ENCODE measurements at regions not wholly inside any gene's neighbourhood (a gene's known extent, or its start where the extent isn't known, plus 50 kb on each side); places are given as distances from the start of the nearest gene placed in this dataset.

- no peak for DNase-seq
Observed at GRCh38 chr4:20302336-20302735, 50.6 kb downstream of the SLIT2 start.

DNA sequence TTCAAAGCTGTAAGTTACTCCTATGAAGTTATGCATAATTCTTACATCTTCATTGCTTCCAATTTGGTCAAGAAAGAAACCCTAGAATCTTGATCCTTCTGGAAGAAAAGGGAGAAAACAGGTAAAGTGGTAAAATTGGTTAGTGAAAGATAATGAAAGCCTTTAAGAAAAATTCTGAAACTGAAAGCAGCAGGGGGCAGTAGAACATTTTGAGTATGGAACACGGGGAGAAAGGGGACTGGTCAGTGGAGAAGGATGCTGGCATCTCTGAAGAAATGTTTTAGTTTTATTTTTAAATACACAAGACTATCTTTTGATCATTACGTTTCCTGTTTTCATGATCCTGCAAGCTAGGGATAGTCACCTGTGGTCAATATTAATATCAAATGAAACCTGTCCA lies 54.3 kb downstream of the SLIT2 start:
- DNase-seq, result no peak

- peak; percentile 80 for DNase-seq
Observed at GRCh38 chr4:20311856-20312255, 60.2 kb downstream of the SLIT2 start.

- DNase-seq, result no peak
Observed at GRCh38 chr4:20313237-20314030, 61.7 kb downstream of the SLIT2 start.

DNA sequence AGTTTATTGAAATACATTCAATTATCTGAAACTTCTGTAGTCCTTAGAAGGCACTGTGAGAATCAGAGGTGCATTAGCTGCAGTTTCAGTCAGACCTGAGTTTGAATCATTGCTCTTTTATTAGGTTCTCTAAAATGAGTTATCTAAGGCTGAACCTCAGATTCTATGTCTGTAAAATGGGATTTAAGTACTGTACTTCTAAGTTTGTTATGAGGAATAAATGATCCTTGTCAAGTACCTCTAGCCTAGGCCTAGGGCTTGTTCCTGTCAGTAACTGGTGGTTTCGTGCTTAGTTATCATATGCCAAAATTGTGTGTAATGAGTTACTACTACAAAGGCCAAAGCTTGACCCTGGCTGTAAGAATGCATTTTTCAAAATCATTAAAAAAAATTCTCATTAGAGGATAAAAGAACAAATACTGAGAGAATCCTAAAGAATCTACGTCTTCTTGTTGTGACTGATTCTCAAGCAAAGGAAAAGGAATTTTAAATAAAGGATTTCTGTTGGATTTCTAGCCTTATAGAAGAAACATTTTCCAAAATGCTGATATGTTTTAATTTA lies 65.8 kb downstream of the SLIT2 start:
- no peak for DNase-seq

DNA sequence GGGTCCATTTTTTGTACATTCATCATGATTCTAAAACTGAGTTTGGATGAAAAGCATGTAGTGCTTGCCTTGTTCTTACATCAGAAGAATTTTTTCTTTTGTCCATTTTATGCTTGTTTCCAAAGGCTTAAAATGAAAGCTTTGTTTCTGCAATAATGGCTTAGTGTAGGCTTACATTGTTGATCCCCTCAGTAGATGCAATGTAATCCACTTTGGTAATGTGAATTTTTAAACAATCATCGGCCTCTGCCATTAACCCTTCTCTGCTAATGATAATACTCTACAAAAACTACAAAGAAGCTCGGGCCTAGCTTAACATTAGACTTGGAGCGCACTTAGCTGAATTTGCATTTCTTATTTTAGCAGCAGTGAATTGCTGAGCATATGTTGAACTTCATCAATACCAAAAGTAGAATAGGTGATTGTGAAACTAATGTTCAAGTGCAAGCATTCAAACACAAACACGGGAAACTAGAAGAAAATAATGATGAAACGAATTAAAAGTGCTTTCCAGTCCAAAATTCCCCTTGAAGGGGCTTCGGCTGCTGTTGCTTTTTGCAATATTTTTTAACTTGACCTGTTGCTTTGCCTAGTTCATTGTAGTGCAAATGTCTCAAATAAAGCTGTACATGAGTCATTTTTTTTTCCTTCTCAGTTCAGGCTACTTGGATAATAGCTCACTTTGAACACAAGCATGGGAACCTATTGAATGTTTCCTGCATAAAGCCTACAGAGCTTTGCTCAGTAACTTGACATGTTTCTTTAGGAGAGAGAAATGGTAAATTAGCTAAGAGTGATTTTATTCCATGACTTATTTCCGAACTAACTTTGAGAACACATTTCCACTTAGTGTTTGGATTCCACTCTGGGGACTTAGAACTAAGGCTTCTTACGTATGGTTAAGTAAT lies 66.5 kb downstream of the SLIT2 start:
- no peak for DNase-seq

DNA sequence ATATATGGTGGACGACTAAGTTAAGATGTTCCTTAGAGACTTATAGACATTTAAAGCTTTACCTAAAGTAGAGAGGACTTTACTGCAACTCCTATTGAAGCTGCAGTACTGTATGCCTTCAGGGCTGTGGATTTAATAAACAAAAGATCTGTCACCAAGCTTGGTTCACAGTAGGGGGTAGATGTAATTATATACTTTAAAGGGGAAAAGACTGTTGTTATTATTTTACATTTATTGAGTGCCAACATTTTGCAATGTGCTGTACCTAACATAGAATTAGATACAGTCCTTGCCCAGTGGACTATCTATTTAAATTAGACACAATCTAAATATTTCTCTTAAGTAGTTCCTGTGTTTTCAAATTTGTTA lies 67.2 kb downstream of the SLIT2 start:
- no peak for DNase-seq

DNA sequence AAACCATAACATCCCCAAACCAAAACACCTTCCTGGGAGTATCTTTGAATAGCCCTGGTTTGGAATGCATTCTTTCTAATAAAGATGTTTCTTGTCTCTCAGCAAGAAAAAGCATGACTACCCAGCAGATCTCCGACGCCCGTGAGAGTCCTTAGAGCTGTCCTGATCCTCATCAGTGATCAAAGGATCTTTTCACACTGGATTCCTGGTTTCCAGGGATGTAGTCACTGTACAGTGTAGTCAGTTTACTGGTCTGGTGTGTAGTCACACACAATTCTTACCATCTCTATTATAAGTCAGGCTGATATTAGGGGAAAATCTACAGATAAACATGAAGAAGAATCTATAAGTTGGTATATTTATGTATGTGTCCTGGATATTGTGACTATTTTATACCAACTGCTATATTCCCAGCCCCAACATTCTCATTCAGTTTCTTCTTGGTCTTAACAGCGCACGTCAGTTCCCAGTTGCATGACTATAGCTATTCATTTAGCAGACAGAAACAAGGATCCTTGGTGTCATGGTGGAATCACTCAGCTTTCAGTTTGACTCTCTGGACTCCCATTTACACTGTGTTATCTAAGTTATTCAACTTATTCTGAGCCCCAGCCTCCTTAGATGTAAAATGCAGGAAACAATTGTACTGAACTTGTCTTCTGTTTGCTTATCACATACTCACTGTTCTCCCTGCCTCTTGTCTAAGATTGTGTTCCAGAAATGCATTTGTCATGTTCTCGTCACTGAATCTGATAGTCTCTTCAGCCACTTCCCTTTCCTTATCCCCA lies 68.3 kb downstream of the SLIT2 start:
- no peak for DNase-seq

DNA sequence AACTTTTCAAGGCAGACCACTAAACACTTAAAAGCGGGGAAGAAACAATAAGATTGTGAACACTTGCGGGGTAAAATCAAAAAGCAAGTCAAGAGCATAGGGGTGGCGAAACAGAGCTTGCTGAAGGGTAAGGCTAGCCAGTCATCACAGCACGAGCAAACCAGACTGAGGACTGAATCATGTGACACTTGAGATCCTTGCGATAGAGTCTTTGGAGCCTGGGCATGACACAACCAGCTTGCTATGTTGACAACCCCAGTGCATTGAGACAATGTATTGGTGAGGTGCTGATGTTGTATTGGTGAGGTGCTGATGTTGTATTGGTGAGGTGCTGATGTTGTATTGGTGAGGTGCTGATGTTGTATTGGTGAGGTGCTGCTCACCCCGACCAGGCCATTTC lies 72.3 kb downstream of the SLIT2 start:
- DNase-seq, result peak; percentile 53

- no peak for DNase-seq
Observed at GRCh38 chr4:20326460-20326859, 74.8 kb downstream of the SLIT2 start.

DNA sequence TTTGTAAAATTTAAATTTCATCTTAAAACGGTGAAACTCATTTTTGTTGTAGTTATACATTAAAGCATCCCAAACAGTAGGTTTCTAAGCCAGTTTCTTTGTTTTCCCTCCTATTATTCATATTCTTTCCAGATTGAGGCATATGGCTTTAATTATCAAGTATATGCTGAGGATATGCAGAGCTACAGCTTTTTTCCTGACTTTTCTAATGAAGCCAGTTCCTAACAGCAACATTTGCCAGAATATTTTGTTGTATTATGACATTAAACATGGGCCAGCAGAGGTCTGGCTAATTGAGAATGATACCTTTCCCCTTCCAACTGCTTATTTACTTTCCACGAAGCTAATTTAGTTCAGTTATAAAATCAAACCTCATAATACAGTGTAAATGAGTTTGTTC lies 75.3 kb downstream of the SLIT2 start:
- DNase-seq, result peak; percentile 63

- no peak for DNase-seq
Observed at GRCh38 chr4:20327808-20328207, 76.1 kb downstream of the SLIT2 start.

DNA sequence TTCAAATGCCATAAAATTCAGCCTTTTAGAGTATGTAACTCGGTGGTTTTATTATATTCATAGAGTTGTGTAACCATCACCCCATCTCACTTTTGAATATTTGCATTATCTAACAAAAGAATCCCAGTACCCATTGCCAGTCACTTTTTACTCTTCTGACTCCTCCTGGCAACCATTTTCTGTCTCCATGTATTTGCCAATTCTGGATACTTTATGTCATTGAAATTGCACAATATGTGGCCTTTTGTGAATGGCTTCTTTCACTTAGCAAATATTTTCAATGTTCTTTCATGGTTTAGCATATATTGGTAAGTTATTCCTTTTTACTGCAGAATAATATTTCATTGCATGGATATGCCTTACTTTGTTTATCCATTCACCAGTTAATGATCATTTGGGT lies 79.9 kb downstream of the SLIT2 start:
- DNase-seq, result no peak

GRCh38 chr4:20333141-20333715 lies 81.5 kb downstream of the SLIT2 start:
- DNase-seq, result no peak

GRCh38 chr4:20337261-20337664 lies 85.6 kb downstream of the SLIT2 start:
- DNase-seq, result peak; percentile 66

DNA sequence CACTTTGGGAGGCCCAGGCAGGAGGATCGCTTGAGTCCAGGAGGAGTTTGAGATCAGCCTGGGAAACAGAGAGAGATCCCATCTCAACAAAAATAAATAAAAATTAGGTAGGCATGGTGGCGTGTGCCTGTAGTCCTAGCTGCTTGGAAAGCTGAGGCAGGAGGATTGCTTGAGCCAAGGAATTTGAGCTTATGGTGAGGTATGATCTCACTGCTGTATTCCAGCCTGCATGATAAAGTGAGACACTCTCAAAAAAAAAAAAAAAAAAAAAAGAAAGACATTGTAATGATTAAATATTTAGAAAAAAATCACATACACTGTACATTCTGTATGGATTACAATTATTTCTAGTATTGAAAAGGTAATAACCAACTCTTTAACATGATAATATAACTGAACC lies 87.1 kb downstream of the SLIT2 start:
- DNase-seq, result no peak

DNA sequence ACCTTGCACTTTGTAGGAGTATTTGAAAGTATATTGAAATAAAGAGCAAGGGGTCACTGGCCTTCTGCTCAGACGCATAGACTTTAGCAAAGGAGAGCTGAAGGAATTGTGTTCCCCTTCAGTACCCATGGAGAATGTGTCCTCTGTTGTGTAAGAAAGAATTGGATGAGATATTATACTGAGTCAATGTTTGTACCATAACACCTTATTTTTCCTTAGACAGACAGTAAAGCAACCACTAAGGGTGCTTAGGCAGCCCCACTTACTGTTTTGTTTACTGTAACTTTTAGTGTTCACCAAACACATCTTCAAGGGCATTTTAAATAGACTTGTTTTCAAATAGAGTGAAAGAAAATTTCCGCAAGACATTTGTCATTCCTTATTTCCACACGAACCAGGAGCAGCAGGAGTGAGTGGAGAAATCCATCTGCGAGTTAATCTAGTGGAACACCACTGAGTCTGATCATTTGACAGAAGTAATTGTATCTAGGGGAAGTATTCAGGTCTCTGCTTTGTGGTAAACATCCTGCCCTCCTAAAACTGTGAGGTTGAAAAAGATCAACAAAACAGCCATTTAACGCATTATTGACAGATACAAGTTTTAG lies 89.5 kb downstream of the SLIT2 start:
- no peak for DNase-seq

DNA sequence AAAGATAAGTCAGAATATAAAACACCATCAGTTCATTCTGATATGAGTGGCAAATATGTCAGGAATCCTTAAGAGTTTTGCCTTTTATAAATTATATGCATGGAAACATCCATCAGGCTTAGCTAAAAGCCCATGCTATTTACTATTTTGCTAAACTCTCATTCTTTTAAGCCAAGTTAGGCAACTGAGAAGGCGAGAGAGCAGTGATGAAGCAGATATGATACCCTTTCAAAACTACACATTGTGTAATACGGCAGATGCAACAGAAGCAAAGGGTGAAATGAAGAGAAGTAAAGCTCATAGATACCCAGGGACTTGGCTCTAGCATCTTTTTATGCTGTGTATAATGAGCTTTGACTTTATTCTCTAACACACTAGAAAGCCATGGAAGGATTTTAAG lies 95.8 kb downstream of the SLIT2 start:
- no peak for DNase-seq

DNA sequence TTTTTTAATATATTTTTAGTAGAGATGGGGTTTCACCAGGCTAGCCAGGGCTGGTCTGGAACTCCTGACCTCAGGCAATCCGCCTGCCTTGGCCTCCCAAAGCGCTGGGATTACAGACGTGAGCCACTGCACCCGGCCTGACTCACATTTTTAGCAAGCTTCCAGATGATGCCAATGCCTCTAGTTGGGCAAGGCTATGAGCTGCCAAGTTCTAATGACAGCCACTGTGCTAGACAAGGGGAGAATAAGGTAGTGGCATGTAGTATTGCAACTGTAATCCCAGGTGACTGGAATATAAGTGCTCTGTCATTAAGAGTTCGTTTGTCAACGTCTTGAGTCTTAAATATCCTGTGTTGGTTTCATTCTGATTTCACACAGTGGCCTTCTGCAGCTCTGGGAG lies 96.7 kb downstream of the SLIT2 start:
- DNase-seq, result no peak

DNA sequence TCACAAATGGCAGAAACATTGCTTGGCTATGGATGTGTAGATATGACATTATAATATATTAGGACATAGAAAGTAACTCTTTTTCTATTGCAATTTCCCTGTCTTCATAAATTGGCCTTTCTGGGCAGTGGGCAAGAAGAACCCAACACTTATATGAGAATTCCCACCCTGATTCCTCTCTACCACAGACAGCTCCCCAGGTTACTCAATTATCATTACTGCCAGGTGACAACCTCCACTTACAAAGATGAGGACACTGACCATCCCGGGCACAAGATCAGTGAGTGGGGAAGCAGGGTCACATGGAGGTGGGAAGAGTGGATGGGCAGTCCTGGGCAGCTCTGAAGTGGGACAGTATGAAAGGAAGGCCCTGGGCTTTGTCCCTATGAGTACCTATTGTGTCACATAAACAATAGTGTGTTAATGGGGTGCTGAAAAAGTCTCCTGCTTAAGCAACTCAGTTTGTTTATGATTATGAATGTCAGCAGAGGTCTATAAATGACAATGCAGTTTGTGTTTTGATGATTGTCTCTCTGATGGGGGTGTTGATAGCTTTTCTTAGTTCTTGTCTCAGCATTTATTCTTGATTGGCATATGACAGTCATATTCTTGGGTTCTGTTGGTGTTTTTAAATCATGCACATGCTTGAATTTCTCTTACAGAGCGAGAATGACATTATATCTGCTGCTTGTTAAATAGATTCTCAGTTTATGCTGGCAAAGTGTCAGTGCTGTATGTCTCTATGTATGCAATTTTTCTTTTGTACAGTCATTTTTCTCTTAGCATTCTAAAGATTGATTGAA lies 99.9 kb downstream of the SLIT2 start:
- no peak for DNase-seq

DNA sequence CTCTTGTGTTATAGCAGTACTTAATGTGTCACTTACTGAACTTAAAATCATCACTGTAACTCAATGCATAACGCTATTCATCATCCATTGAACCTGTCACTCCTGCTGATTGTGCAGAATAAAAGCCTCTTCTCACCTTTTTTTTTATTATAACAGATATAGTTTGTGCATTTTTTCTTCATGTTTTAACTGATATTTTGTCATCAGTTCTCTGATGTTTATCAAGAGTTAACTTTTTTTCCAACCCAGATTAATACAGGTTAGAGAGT lies 100.4 kb downstream of the SLIT2 start:
- DNase-seq, result no peak

DNA sequence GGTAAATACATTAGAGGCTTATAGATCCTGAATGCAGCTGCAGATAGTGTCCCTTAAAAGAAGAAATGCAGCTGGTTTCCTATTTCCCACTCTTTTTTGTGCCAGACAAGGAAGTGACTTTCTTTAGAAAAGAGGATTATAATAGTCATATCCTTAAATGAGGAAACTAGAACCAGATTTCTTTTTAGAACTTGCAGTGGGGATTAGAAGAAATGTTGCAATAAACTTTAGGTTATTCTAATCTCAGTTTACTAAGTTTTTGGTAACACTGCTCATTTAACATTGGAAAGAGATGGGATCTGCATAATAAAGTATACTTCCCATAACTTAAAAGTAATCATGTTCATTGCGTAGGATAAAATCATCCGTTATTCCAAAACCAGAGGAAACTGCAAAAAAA lies 101.9 kb downstream of the SLIT2 start:
- DNase-seq, result no peak

Measured in fibroblast of skin of right quadriceps (primary cell).